ENCODE measurements at regions not wholly inside any gene's neighbourhood (a gene's known extent, or its start where the extent isn't known, plus 50 kb on each side); places are given as distances from the start of the nearest gene placed in this dataset.

- TF ChIP-seq POLR2AphosphoS5 (IDR thresholded peaks at IDR 0.05) (no peak), POLR2A (IDR thresholded peaks at IDR 0.05) (no peak), CTCF (IDR thresholded peaks at IDR 0.05 in 8 of 11, conservative IDR thresholded peaks at IDR 0.05 in 3 of 11) (no peak)
- no peaks in the 10 kb centered on the region for H3K36me3 ChIP-seq
- DNase-seq: no peak
- intact Hi-C loops (cut with DNase I; ENCODE audit: low total_unique reads): no loop called here
- no peak overlapping the region for H3K27ac ChIP-seq
- no peak overlapping the region for H3K4me3 ChIP-seq
- peaks cover 0 to 8% (median 0%) of the 10 kb centered on the region in 8 donors for H3K9me3 ChIP-seq
- 89 to 97% (median 93%) methylated on average over 4 of the region's 4 CpGs for WGBS, 5 donors
- no peaks in the 10 kb centered on the region for H3K4me1 ChIP-seq
- no peaks in the 10 kb centered on the region for H3K27me3 ChIP-seq (replicated peaks in 1 of 7)
These were observed 124.0 kb downstream of the EDN1 start for GRCh38 chr6:12414096-12414675.

- WGBS, 5 donors: 74 to 93% (median 91%) methylated on average over 2 of the region's 2 CpGs
- intact Hi-C loops (cut with DNase I; ENCODE audit: low total_unique reads): no loop called here
- no peak for DNase-seq
- Histone ChIP-seq H3K9me3 (peaks cover 0 to 11% (median 0%) of the 10 kb centered on the region in 8 donors), H3K36me3 (no peaks in the 10 kb centered on the region), H3K27me3 (replicated peaks in 1 of 7) (no peaks in the 10 kb centered on the region), H3K4me3 (no peak overlapping the region), H3K27ac (no peak overlapping the region), H3K4me1 (no peaks in the 10 kb centered on the region)
- TF ChIP-seq POLR2AphosphoS5 (IDR thresholded peaks at IDR 0.05) (no peak), POLR2A (IDR thresholded peaks at IDR 0.05) (no peak), CTCF (IDR thresholded peaks at IDR 0.05 in 8 of 11, conservative IDR thresholded peaks at IDR 0.05 in 3 of 11) (no peak)
These were observed 125.9 kb downstream of the EDN1 start for GRCh38 chr6:12415980-12416598.

GRCh38 chr6:12417191-12417590 is 127.0 kb downstream of the EDN1 start:
- TF ChIP-seq POLR2AphosphoS5 (IDR thresholded peaks at IDR 0.05) (no peak), POLR2A (IDR thresholded peaks at IDR 0.05) (no peak)
- Histone ChIP-seq H3K4me3 (no peak overlapping the region), H3K27me3 (replicated peaks in 1 of 7) (no peaks in the 10 kb centered on the region), H3K36me3 (no peaks in the 10 kb centered on the region), H3K4me1 (no peaks in the 10 kb centered on the region), H3K9me3 (peaks cover 0 to 11% (median 0%) of the 10 kb centered on the region in 8 donors), H3K27ac (no peak overlapping the region)
- WGBS, 5 donors: 84 to 100% (median 96%) methylated on average over 1 of the region's 1 CpG
- intact Hi-C loops (cut with DNase I; ENCODE audit: low total_unique reads): no loop called here
- DNase-seq: no peak

GRCh38 chr6:12418946-12419345 is 128.8 kb downstream of the EDN1 start:
- DNase-seq: no peak
- WGBS, 5 donors: 90 to 100% (median 96%) methylated on average over 2 of the region's 2 CpGs
- Histone ChIP-seq H3K4me3 (no peak overlapping the region), H3K27me3 (replicated peaks in 1 of 7) (no peaks in the 10 kb centered on the region), H3K27ac (no peak overlapping the region), H3K36me3 (no peaks in the 10 kb centered on the region), H3K9me3 (peaks cover 0 to 11% (median 0%) of the 10 kb centered on the region in 8 donors), H3K4me1 (no peaks in the 10 kb centered on the region)
- TF ChIP-seq CTCF (IDR thresholded peaks at IDR 0.05 in 8 of 11, conservative IDR thresholded peaks at IDR 0.05 in 3 of 11): no peak
- no peak for TF ChIP-seq POLR2A (IDR thresholded peaks at IDR 0.05)
- no peak for TF ChIP-seq POLR2AphosphoS5 (IDR thresholded peaks at IDR 0.05)
- intact Hi-C loops (cut with DNase I; ENCODE audit: low total_unique reads): no loop called here

Measured in spleen (tissue), 11 donors.